Endothelial cell (in vitro differentiated cells): ENCODE measurements at regions not wholly inside any gene's neighbourhood (a gene's known extent, or its start where the extent isn't known, plus 50 kb on each side); places are given as distances from the start of the nearest gene placed in this dataset.

Experiments used
- DNase-seq: peaks from one replicate; pipeline ENCODE4 v3.0.0; 2021; ENCODE audit warnings: low spot score
- H3K27ac Mint-ChIP-seq: one replicate; pipeline ENCODE4 v1.8.0; 2021; ENCODE audit warnings: mixed read lengths, inconsistent platforms; ENCODE audit not compliant: unreplicated experiment
- H3K27me3 Mint-ChIP-seq: one replicate; pipeline ENCODE4 v1.8.0; 2021; ENCODE audit warnings: mild to moderate bottlenecking, moderate library complexity, mixed read lengths, inconsistent platforms; ENCODE audit not compliant: unreplicated experiment
- H3K36me3 Mint-ChIP-seq: one replicate; pipeline ENCODE4 v1.8.0; 2021; ENCODE audit warnings: mild to moderate bottlenecking, low read depth, mixed read lengths, inconsistent platforms; ENCODE audit not compliant: unreplicated experiment
- H3K4me1 Mint-ChIP-seq: one replicate; pipeline ENCODE4 v1.8.0; 2021; ENCODE audit warnings: mild to moderate bottlenecking, mixed read lengths, inconsistent platforms; ENCODE audit not compliant: unreplicated experiment
- H3K4me3 Mint-ChIP-seq: one replicate; pipeline ENCODE4 v1.8.0; 2021; ENCODE audit warnings: mild to moderate bottlenecking, mixed read lengths, inconsistent platforms; ENCODE audit not compliant: unreplicated experiment
- H3K9me3 Mint-ChIP-seq: one replicate; pipeline ENCODE4 v1.8.0; 2021; ENCODE audit warnings: mixed read lengths, inconsistent platforms; ENCODE audit not compliant: unreplicated experiment
- TF ChIP-seq, protein P1 (sequence below): fragments of 200-600 bp; sonication (generic); IDR thresholded peaks from one replicate; pipeline ENCODE4 v1.5.0; 2021; ENCODE audit warnings: antibody characterized with exemption; ENCODE audit not compliant: unreplicated experiment

- no peak for DNase-seq
- no peaks in the 10 kb centered on the region for H3K9me3 Mint-ChIP-seq
- TF ChIP-seq, protein P1, sequence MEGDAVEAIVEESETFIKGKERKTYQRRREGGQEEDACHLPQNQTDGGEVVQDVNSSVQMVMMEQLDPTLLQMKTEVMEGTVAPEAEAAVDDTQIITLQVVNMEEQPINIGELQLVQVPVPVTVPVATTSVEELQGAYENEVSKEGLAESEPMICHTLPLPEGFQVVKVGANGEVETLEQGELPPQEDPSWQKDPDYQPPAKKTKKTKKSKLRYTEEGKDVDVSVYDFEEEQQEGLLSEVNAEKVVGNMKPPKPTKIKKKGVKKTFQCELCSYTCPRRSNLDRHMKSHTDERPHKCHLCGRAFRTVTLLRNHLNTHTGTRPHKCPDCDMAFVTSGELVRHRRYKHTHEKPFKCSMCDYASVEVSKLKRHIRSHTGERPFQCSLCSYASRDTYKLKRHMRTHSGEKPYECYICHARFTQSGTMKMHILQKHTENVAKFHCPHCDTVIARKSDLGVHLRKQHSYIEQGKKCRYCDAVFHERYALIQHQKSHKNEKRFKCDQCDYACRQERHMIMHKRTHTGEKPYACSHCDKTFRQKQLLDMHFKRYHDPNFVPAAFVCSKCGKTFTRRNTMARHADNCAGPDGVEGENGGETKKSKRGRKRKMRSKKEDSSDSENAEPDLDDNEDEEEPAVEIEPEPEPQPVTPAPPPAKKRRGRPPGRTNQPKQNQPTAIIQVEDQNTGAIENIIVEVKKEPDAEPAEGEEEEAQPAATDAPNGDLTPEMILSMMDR, result no peak
- H3K4me3 Mint-ChIP-seq, result no peak overlapping the region
- no peaks in the 10 kb centered on the region for H3K36me3 Mint-ChIP-seq
- no peaks in the 10 kb centered on the region for H3K27me3 Mint-ChIP-seq
- no peak overlapping the region for H3K27ac Mint-ChIP-seq
- no peaks in the 10 kb centered on the region for H3K4me1 Mint-ChIP-seq
Observed at GRCh38 chr18:45325778-45326177, 289.5 kb upstream of the SLC14A2 start.

DNA sequence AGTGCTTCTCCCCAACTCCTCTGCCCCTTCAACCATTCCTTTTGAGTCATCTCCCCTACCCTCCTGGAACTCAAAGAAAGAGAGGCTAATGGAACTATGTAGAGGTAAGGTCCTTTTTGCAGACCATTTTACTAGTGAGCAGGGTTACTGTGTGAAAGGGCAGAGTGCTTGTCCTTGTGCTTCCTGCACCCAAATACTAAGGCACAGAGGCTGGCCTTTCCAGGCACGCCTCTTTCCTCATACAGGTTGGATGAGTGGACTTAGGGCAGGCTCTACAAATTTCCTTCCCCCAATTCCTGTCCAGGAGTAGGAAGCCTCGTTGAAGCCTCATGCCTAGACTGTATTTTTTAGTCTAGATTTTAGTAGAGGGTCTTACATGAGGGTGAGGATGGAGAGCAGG lies 288.8 kb upstream of the SLC14A2 start:
- Mint-ChIP-seq H3K4me3 (no peak overlapping the region), H3K36me3 (no peaks in the 10 kb centered on the region), H3K27me3 (no peaks in the 10 kb centered on the region), H3K4me1 (no peaks in the 10 kb centered on the region), H3K27ac (no peak overlapping the region), H3K9me3 (no peaks in the 10 kb centered on the region)
- TF ChIP-seq, protein P1, result no peak
- DNase-seq, result no peak

DNA sequence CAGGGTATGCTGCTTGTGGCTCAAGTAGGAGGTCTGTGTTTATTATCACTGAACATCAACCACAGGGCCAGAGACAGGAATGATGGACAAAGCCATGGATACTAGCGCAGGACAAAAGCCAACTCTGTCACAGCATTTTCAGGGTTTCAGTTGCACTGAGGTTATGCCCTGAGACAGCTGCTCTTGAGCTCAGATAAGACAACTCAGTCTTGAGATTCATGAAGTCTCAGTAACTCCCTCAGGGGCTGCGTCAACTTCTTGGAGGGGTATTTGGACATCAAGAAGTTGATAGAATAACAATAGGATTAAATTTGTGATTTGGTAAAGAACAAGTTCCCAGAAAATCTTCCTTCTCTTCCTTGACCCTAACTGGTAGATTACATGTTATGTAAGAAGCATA lies 287.0 kb upstream of the SLC14A2 start:
- no peak for DNase-seq
- TF ChIP-seq, protein P1, result no peak
- Mint-ChIP-seq H3K9me3 (no peaks in the 10 kb centered on the region), H3K4me1 (no peaks in the 10 kb centered on the region), H3K27me3 (no peaks in the 10 kb centered on the region), H3K4me3 (no peak overlapping the region), H3K27ac (no peak overlapping the region), H3K36me3 (no peaks in the 10 kb centered on the region)

DNA sequence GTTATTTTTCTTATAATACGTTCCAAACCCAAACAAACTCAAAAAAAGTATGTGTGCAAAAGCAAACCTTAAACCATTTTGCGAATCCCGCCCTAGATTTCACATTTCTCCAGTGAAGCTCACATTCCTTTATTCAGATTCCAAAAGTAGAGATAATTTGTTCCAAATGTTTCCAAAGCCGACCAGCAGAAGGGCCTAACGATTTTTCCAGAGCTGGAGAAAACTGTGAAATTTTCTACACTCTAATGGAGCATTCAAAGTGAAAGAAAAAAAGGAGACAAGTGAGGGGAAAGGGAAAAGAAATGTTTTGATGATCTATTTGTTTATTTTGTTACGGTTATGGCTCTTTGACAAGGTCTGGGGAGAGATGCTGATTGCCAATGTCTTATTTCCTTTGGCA lies 286.5 kb upstream of the SLC14A2 start:
- Mint-ChIP-seq H3K36me3 (no peaks in the 10 kb centered on the region), H3K27ac (no peak overlapping the region), H3K4me3 (no peak overlapping the region), H3K4me1 (no peaks in the 10 kb centered on the region), H3K27me3 (no peaks in the 10 kb centered on the region), H3K9me3 (no peaks in the 10 kb centered on the region)
- no peak for DNase-seq
- TF ChIP-seq, protein P1, result no peak

GRCh38 chr18:45329316-45329715 lies 286.0 kb upstream of the SLC14A2 start:
- no peak overlapping the region for H3K4me3 Mint-ChIP-seq
- H3K27ac Mint-ChIP-seq, result no peak overlapping the region
- no peaks in the 10 kb centered on the region for H3K27me3 Mint-ChIP-seq
- H3K9me3 Mint-ChIP-seq, result no peaks in the 10 kb centered on the region
- H3K4me1 Mint-ChIP-seq, result no peaks in the 10 kb centered on the region
- no peaks in the 10 kb centered on the region for H3K36me3 Mint-ChIP-seq
- TF ChIP-seq, protein P1, result no peak
- no peak for DNase-seq
